ENCODE measurements at regions not wholly inside any gene's neighbourhood (a gene's known extent, or its start where the extent isn't known, plus 50 kb on each side); places are given as distances from the start of the nearest gene placed in this dataset.

- no peak for DNase-seq (ENCODE audit: low spot score)
- H3K4me1 ChIP-seq = no peaks in the 10 kb centered on the region
- no peaks in the 10 kb centered on the region for H3K36me3 ChIP-seq
- H3K4me3 ChIP-seq = no peak overlapping the region
- H3K9me3 ChIP-seq = peaks cover 0 to 9% of the 10 kb centered on the region in 2 donors
- no peak overlapping the region for H3K27ac ChIP-seq
- no peaks in the 10 kb centered on the region for H3K27me3 ChIP-seq
- TF ChIP-seq, protein P1, sequence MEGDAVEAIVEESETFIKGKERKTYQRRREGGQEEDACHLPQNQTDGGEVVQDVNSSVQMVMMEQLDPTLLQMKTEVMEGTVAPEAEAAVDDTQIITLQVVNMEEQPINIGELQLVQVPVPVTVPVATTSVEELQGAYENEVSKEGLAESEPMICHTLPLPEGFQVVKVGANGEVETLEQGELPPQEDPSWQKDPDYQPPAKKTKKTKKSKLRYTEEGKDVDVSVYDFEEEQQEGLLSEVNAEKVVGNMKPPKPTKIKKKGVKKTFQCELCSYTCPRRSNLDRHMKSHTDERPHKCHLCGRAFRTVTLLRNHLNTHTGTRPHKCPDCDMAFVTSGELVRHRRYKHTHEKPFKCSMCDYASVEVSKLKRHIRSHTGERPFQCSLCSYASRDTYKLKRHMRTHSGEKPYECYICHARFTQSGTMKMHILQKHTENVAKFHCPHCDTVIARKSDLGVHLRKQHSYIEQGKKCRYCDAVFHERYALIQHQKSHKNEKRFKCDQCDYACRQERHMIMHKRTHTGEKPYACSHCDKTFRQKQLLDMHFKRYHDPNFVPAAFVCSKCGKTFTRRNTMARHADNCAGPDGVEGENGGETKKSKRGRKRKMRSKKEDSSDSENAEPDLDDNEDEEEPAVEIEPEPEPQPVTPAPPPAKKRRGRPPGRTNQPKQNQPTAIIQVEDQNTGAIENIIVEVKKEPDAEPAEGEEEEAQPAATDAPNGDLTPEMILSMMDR (IDR thresholded peaks at IDR 0.05) = no peak
Observed at GRCh38 chr15:36232491-36232890, 346.9 kb upstream of the CDIN1 start.

GRCh38 chr15:36234743-36235142 lies 344.7 kb upstream of the CDIN1 start:
- no peaks in the 10 kb centered on the region for H3K4me1 ChIP-seq
- no peak overlapping the region for H3K4me3 ChIP-seq
- H3K9me3 ChIP-seq = peaks cover 0 to 9% of the 10 kb centered on the region in 2 donors
- H3K27ac ChIP-seq = no peak overlapping the region
- no peaks in the 10 kb centered on the region for H3K27me3 ChIP-seq
- H3K36me3 ChIP-seq = no peaks in the 10 kb centered on the region
- TF ChIP-seq, protein P1 (IDR thresholded peaks at IDR 0.05) = no peak
- DNase-seq (ENCODE audit: low spot score) = no peak

GRCh38 chr15:36235173-36235572 lies 344.3 kb upstream of the CDIN1 start:
- Histone ChIP-seq H3K36me3 (no peaks in the 10 kb centered on the region), H3K9me3 (peaks cover 0 to 9% of the 10 kb centered on the region in 2 donors), H3K27ac (no peak overlapping the region), H3K4me3 (no peak overlapping the region), H3K27me3 (no peaks in the 10 kb centered on the region), H3K4me1 (no peaks in the 10 kb centered on the region)
- TF ChIP-seq, protein P1 (IDR thresholded peaks at IDR 0.05) = no peak
- no peak for DNase-seq (ENCODE audit: low spot score)

DNA sequence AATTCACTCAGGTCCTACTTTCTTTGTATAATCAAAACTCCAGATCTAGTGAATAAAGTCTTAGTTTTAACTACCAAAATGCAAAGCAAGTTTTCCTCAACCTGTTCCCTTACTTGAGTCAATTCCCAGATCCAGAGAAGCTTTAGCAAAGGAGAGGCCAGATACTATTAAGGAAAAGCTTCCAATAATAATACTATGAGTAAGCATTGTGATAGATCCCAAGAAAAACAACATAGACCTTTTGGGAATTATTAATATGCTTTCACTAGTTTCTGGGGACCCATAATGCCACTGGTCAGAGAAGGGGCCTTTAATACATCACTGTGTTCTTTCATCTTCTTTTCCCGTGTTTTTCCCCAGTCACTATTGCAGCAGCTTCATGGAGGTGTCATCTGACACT lies 339.9 kb upstream of the CDIN1 start:
- Histone ChIP-seq H3K4me3 (no peak overlapping the region), H3K27ac (no peak overlapping the region), H3K9me3 (peaks cover 0 to 7% of the 10 kb centered on the region in 2 donors), H3K4me1 (no peaks in the 10 kb centered on the region), H3K27me3 (no peaks in the 10 kb centered on the region), H3K36me3 (no peaks in the 10 kb centered on the region)
- DNase-seq (ENCODE audit: low spot score) = no peak
- TF ChIP-seq, protein P1 (IDR thresholded peaks at IDR 0.05) = no peak

DNA sequence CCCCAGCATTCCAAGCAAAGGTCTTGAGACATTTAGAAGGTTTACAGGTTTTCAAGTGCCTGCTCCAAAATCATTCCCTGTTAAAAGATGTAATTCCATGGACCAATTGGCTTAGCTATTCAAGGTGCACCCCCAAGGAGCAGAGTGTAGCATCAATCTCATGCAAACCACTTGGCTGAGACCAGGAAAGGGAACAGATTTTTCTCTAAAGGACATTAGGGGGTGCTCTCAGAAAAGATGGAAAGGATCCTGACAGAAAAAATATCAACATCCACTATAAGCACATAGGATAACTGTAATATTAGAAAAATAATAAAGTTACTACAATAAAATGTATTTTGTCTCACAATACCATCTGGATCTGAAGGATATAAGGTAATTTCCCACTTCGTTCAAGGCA lies 328.0 kb upstream of the CDIN1 start:
- Histone ChIP-seq H3K9me3 (no peaks in the 10 kb centered on the region), H3K4me3 (no peak overlapping the region), H3K27me3 (no peaks in the 10 kb centered on the region), H3K36me3 (no peaks in the 10 kb centered on the region), H3K4me1 (no peaks in the 10 kb centered on the region), H3K27ac (no peak overlapping the region)
- TF ChIP-seq, protein P1 (IDR thresholded peaks at IDR 0.05) = no peak
- DNase-seq (ENCODE audit: low spot score) = no peak

- Histone ChIP-seq H3K36me3 (no peaks in the 10 kb centered on the region), H3K4me1 (no peaks in the 10 kb centered on the region), H3K27ac (no peak overlapping the region), H3K4me3 (no peak overlapping the region), H3K9me3 (no peaks in the 10 kb centered on the region), H3K27me3 (no peaks in the 10 kb centered on the region)
- no peak for DNase-seq (ENCODE audit: low spot score)
- TF ChIP-seq, protein P1 (IDR thresholded peaks at IDR 0.05) = no peak
Observed at GRCh38 chr15:36252146-36252711, 327.2 kb upstream of the CDIN1 start.

Data from right atrium auricular region (tissue), 2 donors.